ENCODE measurements at regions not wholly inside any gene's neighbourhood (a gene's known extent, or its start where the extent isn't known, plus 50 kb on each side); places are given as distances from the start of the nearest gene placed in this dataset.

DNA sequence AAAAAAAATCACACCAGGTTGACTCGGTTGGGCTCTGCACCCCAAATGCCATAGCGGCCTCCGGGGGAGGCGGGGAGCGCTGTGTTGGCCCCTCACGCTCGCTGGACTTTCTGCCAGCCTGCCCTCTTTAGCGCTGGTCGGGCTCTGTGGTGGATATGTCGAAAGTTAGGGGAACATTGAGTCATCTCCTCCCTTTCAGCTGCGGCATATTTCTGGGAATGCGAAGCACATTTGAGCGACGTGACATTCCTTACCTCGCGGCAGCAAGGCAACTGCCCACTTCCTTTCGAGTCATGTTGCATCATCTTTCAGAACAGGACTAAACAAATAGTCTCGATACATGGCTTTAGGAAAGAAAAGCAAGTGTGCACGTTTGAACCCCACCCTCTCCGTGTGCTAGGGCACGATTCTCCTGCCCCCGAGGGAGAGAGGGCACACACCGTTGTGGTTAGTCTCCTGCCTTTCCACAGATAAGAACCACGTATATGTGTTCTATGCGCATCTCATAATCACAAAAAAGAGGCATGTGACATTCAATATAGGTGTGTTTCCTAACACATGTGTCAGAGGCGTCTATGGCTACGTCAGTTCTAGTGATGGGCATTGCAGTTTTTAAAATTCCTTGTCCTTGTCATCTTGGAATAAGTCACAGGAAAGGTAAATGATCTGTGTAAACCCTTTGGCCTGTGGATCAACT is 105.9 kb upstream of the SLC45A1 start (continued):
- TF ChIP-seq, protein P1, sequence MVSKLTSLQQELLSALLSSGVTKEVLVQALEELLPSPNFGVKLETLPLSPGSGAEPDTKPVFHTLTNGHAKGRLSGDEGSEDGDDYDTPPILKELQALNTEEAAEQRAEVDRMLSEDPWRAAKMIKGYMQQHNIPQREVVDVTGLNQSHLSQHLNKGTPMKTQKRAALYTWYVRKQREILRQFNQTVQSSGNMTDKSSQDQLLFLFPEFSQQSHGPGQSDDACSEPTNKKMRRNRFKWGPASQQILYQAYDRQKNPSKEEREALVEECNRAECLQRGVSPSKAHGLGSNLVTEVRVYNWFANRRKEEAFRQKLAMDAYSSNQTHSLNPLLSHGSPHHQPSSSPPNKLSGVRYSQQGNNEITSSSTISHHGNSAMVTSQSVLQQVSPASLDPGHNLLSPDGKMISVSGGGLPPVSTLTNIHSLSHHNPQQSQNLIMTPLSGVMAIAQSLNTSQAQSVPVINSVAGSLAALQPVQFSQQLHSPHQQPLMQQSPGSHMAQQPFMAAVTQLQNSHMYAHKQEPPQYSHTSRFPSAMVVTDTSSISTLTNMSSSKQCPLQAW (CRISPR knock-in tag; IDR thresholded peaks at IDR 0.05), result peak; percentile 96
- no peak; the same call in 1 of the 2 replicates for TF ChIP-seq MAF1 (CRISPR knock-in tag; IDR thresholded peaks at IDR 0.05; ENCODE audit: borderline replicate concordance)
- TF ChIP-seq KDM4B (CRISPR knock-in tag; IDR thresholded peaks at IDR 0.05), result peak; percentile 97
- TF ChIP-seq ZNF75D (CRISPR knock-in tag; IDR thresholded peaks at IDR 0.05; ENCODE audit: borderline replicate concordance), result no peak
- no peak for TF ChIP-seq FOXA1 (IDR thresholded peaks at IDR 0.05)
- TF ChIP-seq FOXA1 (CRISPR knock-in tag; IDR thresholded peaks at IDR 0.05), result peak; percentile 91
- TF ChIP-seq GATA4 (IDR thresholded peaks at IDR 0.05; ENCODE audit: borderline replicate concordance, low read depth), result peak; percentile 98
- no peak for TF ChIP-seq TAF15 (IDR thresholded peaks at IDR 0.05; ENCODE audit: low read depth, low read length, poor library complexity, severe bottlenecking)
- peak; percentile 52 for TF ChIP-seq ZNF263 (CRISPR knock-in tag; IDR thresholded peaks at IDR 0.05)
- TF ChIP-seq ARID3A (IDR thresholded peaks at IDR 0.05; ENCODE audit: low read depth, low read length), result peak; percentile 54; the same call in 1 of the 2 replicates
- TF ChIP-seq CENPX (CRISPR knock-in tag; IDR thresholded peaks at IDR 0.05), result no peak
- TF ChIP-seq MEF2D (CRISPR knock-in tag; IDR thresholded peaks at IDR 0.05), result peak; percentile 98
- TF ChIP-seq SP140L (CRISPR knock-in tag; IDR thresholded peaks at IDR 0.05; ENCODE audit: borderline replicate concordance), result peak; percentile 59; the same call in 1 of the 2 replicates
- TF ChIP-seq, protein P2, sequence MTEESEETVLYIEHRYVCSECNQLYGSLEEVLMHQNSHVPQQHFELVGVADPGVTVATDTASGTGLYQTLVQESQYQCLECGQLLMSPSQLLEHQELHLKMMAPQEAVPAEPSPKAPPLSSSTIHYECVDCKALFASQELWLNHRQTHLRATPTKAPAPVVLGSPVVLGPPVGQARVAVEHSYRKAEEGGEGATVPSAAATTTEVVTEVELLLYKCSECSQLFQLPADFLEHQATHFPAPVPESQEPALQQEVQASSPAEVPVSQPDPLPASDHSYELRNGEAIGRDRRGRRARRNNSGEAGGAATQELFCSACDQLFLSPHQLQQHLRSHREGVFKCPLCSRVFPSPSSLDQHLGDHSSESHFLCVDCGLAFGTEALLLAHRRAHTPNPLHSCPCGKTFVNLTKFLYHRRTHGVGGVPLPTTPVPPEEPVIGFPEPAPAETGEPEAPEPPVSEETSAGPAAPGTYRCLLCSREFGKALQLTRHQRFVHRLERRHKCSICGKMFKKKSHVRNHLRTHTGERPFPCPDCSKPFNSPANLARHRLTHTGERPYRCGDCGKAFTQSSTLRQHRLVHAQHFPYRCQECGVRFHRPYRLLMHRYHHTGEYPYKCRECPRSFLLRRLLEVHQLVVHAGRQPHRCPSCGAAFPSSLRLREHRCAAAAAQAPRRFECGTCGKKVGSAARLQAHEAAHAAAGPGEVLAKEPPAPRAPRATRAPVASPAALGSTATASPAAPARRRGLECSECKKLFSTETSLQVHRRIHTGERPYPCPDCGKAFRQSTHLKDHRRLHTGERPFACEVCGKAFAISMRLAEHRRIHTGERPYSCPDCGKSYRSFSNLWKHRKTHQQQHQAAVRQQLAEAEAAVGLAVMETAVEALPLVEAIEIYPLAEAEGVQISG (CRISPR knock-in tag; IDR thresholded peaks at IDR 0.05), result peak; percentile 93
- TF ChIP-seq CBX2 (IDR thresholded peaks at IDR 0.05; ENCODE audit: low read depth, low read length), result no peak
- no peak for TF ChIP-seq CBX2 (CRISPR knock-in tag; IDR thresholded peaks at IDR 0.05; ENCODE audit: low read depth)
- peak; percentile 99 for TF ChIP-seq NCOA2 (CRISPR knock-in tag; IDR thresholded peaks at IDR 0.05)
- TF ChIP-seq RNF2 (conservative IDR thresholded peaks at IDR 0.05; ENCODE audit: low read depth), result 0 out of 2 replicates have a peak, but pooled peaks have one; percentile 27
- TF ChIP-seq, protein P3, sequence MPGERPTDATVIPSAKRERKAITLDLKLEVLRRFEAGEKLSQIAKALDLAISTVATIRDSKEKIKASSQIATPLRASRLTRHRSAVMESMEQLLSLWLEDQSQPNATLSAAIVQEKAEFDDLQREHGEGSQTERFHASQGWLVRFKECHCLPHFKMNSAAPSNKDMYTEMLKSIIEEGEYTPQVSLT (CRISPR knock-in tag; IDR thresholded peaks at IDR 0.05; ENCODE audit: borderline replicate concordance, low read depth), result no peak
- peak; percentile 99 for TF ChIP-seq FOXP4 (CRISPR knock-in tag; IDR thresholded peaks at IDR 0.05)
- TF ChIP-seq HCFC1 (IDR thresholded peaks at IDR 0.05; ENCODE audit: low read depth, low read length), result no peak
